ENCODE measurements at regions not wholly inside any gene's neighbourhood (a gene's known extent, or its start where the extent isn't known, plus 50 kb on each side); places are given as distances from the start of the nearest gene placed in this dataset.
"Not testable (repeated sequence)": the region's sequence is repeated elsewhere in the genome, so short reads cannot be mapped to it uniquely, and the experiment has no call there.

DNA sequence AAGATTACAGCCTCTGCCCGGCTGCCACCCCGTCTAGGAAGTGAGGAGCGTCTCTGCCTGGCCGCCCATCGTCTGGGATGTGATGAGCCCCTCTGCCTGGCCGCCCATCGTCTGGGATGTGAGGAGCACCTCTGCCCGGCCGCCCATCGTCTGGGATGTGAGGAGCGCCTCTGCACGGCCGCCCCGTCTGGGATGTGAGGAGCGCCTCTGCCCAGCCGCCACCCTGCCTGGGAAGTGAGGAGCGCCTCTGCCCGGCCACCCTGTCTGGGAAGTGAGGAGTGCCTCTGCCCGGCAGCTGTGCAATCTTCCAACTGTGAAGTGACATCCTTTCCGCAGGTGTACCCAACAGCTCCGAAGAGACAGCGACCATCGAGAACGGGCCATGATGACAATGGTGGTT lies 75.6 kb upstream of the MNS1 start:
- TF ChIP-seq CTCF, POLR2A, POLR2AphosphoS5 (IDR thresholded peaks at IDR 0.05): not testable (repeated sequence)

Measured in breast epithelium (tissue), 3 donors.